GM23248 (cell line): ENCODE measurements at regions not wholly inside any gene's neighbourhood (a gene's known extent, or its start where the extent isn't known, plus 50 kb on each side); places are given as distances from the start of the nearest gene placed in this dataset.

ENCODE experiments used
- EZH2 ChIP-seq: fragments of 200-600 bp; sonication (generic); IDR thresholded peaks from 2 replicates; pipeline ENCODE4 v1.6.1; 2018; ENCODE audit warnings: antibody characterized with exemption, mild to moderate bottlenecking; ENCODE audit not compliant: insufficient read depth, poor library complexity, severe bottlenecking
- EZH2phosphoT487 ChIP-seq: fragments of 200-600 bp; sonication (generic); IDR thresholded peaks from 2 replicates; pipeline ENCODE4 v1.6.1; 2018; ENCODE audit warnings: antibody characterized with exemption, moderate library complexity, mild to moderate bottlenecking, low read depth; ENCODE audit not compliant: insufficient read depth

- no peak for TF ChIP-seq EZH2
- TF ChIP-seq EZH2phosphoT487: no peak
Observed at GRCh38 chr4:153127760-153128494, 76.3 kb upstream of the TRIM2 start.
